Osteoblast (primary cell): ENCODE measurements at regions not wholly inside any gene's neighbourhood (a gene's known extent, or its start where the extent isn't known, plus 50 kb on each side); places are given as distances from the start of the nearest gene placed in this dataset.

ENCODE experiments used
- DNase-seq: peaks from one replicate; pipeline ENCODE4 v3.0.0; 2011; ENCODE audit warnings: low spot score, mixed read lengths; ENCODE audit not compliant: insufficient read length; ENCODE audit errors: missing footprints
- H2AFZ ChIP-seq: 2 replicates; pipeline ENCODE4 v1.6.0; 2011; ENCODE audit warnings: mild to moderate bottlenecking, low read length
- H3K27ac ChIP-seq: 2 replicates; pipeline ENCODE4 v1.5.1; 2011; ENCODE audit warnings: mild to moderate bottlenecking, low read depth, low read length, moderate library complexity
- H3K27me3 ChIP-seq: 2 replicates; pipeline ENCODE4 v1.6.0; 2012; ENCODE audit warnings: mild to moderate bottlenecking, control low read depth, inconsistent platforms, low read length, moderate library complexity; ENCODE audit not compliant: insufficient read depth
- H3K36me3 ChIP-seq: 2 replicates; pipeline ENCODE4 v1.5.1; 2011; ENCODE audit warnings: mild to moderate bottlenecking, low read length, control low read depth, moderate library complexity; ENCODE audit not compliant: insufficient read depth
- H3K4me1 ChIP-seq: 2 replicates; pipeline ENCODE4 v1.5.1; 2011; ENCODE audit warnings: mild to moderate bottlenecking, low read length, control low read depth, moderate library complexity; ENCODE audit not compliant: insufficient read depth
- H3K4me2 ChIP-seq: 2 replicates; pipeline ENCODE4 v1.6.0; 2011; ENCODE audit warnings: mild to moderate bottlenecking, low read length; ENCODE audit not compliant: insufficient read depth
- H3K4me3 ChIP-seq: fragments of 200-600 bp; sonication (generic); 3 replicates; pipeline ENCODE4 v1.5.1; 2012; ENCODE audit warnings: mild to moderate bottlenecking, low read length, inconsistent platforms; ENCODE audit not compliant: insufficient read depth
- H3K79me2 ChIP-seq: 2 replicates; pipeline ENCODE4 v1.6.0; 2012; ENCODE audit warnings: mild to moderate bottlenecking, low read length, control low read depth, inconsistent platforms; ENCODE audit not compliant: insufficient read depth
- H3K9me3 ChIP-seq: 2 replicates; pipeline ENCODE4 v1.5.1; 2011; ENCODE audit warnings: low read depth, low read length, control low read depth
- H4K20me1 ChIP-seq: 2 replicates; pipeline ENCODE4 v1.6.0; 2012; ENCODE audit warnings: mild to moderate bottlenecking, low read length, control low read depth; ENCODE audit not compliant: insufficient read depth
- CTCF ChIP-seq: IDR thresholded peaks from 2 replicates; pipeline ENCODE4 v1.5.1; 2011; ENCODE audit warnings: mild to moderate bottlenecking, low read depth, low read length, moderate library complexity; ENCODE audit errors: extremely low read depth

- no peak overlapping the region for H3K4me3 ChIP-seq
- no peaks in the 10 kb centered on the region for H3K4me1 ChIP-seq
- H3K27me3 ChIP-seq: peaks cover 10% of the 10 kb centered on the region
- no peak for DNase-seq
- H2AFZ ChIP-seq: no peak overlapping the region
- no peak overlapping the region for H3K4me2 ChIP-seq
- no peaks in the 10 kb centered on the region for H3K79me2 ChIP-seq
- no peak for TF ChIP-seq CTCF
- no peaks in the 10 kb centered on the region for H3K36me3 ChIP-seq
- no peaks in the 10 kb centered on the region for H4K20me1 ChIP-seq
- no peak overlapping the region for H3K27ac ChIP-seq
- H3K9me3 ChIP-seq: no peaks in the 10 kb centered on the region
These were observed 105.6 kb downstream of the HNRNPLL start for GRCh38 chr2:38496927-38497669.

GRCh38 chr2:38495880-38496279 is 106.8 kb downstream of the HNRNPLL start:
- Histone ChIP-seq H3K79me2 (no peaks in the 10 kb centered on the region), H3K9me3 (no peaks in the 10 kb centered on the region), H3K4me1 (no peaks in the 10 kb centered on the region), H3K4me2 (no peak overlapping the region), H3K27ac (no peak overlapping the region), H3K36me3 (no peaks in the 10 kb centered on the region), H2AFZ (no peak overlapping the region), H3K27me3 (peaks cover 10% of the 10 kb centered on the region), H3K4me3 (no peak overlapping the region), H4K20me1 (no peaks in the 10 kb centered on the region)
- no peak for TF ChIP-seq CTCF
- no peak for DNase-seq

GRCh38 chr2:38494394-38494793 is 108.3 kb downstream of the HNRNPLL start:
- H3K79me2 ChIP-seq: no peaks in the 10 kb centered on the region
- no peak overlapping the region for H3K27ac ChIP-seq
- peak; percentile 50 for DNase-seq
- H3K9me3 ChIP-seq: no peaks in the 10 kb centered on the region
- no peak overlapping the region for H2AFZ ChIP-seq
- no peak overlapping the region for H3K4me2 ChIP-seq
- no peaks in the 10 kb centered on the region for H3K36me3 ChIP-seq
- H3K27me3 ChIP-seq: peaks cover 5% of the 10 kb centered on the region
- no peaks in the 10 kb centered on the region for H4K20me1 ChIP-seq
- no peak overlapping the region for H3K4me3 ChIP-seq
- no peak for TF ChIP-seq CTCF
- no peaks in the 10 kb centered on the region for H3K4me1 ChIP-seq

- no peak overlapping the region for H3K27ac ChIP-seq
- no peak overlapping the region for H3K4me3 ChIP-seq
- no peaks in the 10 kb centered on the region for H3K4me1 ChIP-seq
- no peak for TF ChIP-seq CTCF
- no peak overlapping the region for H3K4me2 ChIP-seq
- peaks cover 5% of the 10 kb centered on the region for H3K27me3 ChIP-seq
- H3K79me2 ChIP-seq: no peaks in the 10 kb centered on the region
- H2AFZ ChIP-seq: no peak overlapping the region
- no peaks in the 10 kb centered on the region for H4K20me1 ChIP-seq
- H3K36me3 ChIP-seq: no peaks in the 10 kb centered on the region
- no peak for DNase-seq
- H3K9me3 ChIP-seq: no peaks in the 10 kb centered on the region
These were observed 110.6 kb downstream of the HNRNPLL start for GRCh38 chr2:38492042-38492615.
